Cardiac septum (tissue), 1 donor: ENCODE measurements at regions not wholly inside any gene's neighbourhood (a gene's known extent, or its start where the extent isn't known, plus 50 kb on each side); places are given as distances from the start of the nearest gene placed in this dataset.

Experiments used
- DNase-seq: peaks from one replicate; pipeline ENCODE4 v3.0.0-alpha.2; 2020; ENCODE audit warnings: low spot score
- intact Hi-C: fragments of 100-400 bp; cut with DNase I; formaldehyde crosslinking; loops from one replicate; pipeline ENCODE4 v1.14.0; 2022
- donor health status: DM: no; HTN: no; CAD: no.

DNA sequence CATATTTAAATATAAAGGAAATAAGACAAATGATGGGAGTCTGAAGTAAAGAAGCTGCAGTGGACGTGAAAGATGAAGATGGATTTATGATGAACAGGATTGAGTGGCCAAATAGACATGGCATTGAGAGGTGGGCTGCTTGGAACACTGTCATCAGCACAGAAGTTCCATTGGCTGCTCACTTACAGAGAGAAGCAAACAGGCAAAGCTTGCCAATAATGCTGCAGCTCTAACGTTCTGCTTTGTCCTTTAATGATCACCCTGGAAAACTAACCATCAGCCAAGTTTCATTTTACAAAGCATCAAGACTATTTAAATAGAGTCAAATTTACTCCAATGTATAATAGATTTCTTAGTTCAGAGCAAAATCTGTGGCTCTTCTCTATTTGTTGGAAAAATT is 721.4 kb downstream of the TMTC2 start:
- intact Hi-C loops = no loop called here
- DNase-seq = no peak

- intact Hi-C loops = no loop called here
- DNase-seq = no peak
Observed at GRCh38 chr12:83404521-83404920, 717.8 kb downstream of the TMTC2 start.

DNA sequence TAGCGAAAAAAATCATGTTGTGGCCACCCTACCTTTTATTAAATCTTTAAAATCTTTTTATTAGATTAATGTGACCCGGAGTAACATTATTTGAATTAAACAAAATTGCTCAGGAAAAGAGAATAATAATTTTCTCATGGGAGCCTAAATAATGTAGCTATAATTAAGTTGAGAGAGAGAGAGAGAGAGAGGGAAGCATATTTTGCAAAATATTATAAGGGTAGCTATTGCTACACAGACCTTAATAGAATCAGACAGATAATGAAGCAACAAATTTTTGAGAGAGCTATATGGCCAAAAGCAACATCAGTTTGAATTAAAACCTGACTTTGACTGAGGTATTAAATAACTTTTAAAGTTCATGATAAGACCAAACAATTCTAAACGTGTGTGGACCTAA is 703.5 kb downstream of the TMTC2 start:
- intact Hi-C loops = no loop called here
- no peak for DNase-seq

DNA sequence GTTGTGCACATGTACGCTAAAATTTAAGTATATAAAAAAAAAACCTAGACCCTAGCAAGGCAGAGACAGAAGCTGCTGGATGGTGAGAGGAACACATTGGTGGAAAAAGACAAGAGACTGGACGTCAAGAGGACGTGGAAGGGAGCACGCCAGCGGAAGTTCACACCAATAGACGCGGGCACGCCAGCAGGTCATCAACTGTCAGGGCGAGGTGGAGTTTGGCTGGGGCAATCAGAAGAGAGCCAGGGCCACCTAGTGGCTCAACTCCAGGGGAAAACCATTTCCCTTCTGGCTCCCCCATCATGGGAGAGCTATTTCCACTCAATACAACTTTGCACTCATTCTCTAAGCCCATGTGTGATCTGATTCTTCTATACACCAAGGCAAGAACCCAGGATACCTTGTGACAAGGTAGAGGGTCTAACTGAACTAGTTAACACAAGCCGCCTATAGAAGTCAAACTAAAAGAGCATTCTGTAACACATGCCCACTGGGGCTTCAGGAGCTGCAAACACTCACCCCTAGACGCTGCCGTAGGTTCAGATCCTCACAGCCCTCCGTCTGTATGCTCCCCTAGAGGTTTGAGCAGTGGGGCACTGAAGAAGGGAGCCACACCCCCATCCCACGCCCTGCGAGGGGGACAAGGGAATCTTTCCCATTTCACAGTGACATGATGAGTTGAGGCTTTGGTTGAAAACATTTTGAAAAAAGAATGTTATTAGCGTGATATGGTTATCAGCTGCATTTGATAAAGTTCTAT is 702.7 kb downstream of the TMTC2 start:
- intact Hi-C loops = no loop called here
- DNase-seq = no peak

DNA sequence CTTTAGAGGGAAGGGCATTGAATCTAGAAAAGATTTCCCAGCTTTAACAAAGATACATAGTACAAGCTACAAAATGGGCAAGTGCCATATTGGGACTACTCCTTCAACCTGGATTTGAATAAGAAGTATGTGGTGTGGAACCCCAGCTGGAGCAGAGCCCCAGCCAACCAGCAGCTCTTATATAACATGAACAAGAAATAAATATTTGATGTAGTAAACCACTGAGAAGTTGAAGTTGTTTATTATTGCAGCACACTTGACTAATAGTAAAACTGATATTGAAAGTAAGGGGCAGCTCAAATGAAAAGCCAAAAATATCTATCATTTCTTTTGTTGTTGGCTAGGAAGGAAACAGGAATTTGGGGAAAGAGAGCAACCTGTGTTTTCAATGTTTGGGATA is 701.8 kb downstream of the TMTC2 start:
- intact Hi-C loops = no loop called here
- DNase-seq = no peak

- DNase-seq = no peak
- intact Hi-C loops = no loop called here
Observed at GRCh38 chr12:83386527-83387264, 700.0 kb downstream of the TMTC2 start.

DNA sequence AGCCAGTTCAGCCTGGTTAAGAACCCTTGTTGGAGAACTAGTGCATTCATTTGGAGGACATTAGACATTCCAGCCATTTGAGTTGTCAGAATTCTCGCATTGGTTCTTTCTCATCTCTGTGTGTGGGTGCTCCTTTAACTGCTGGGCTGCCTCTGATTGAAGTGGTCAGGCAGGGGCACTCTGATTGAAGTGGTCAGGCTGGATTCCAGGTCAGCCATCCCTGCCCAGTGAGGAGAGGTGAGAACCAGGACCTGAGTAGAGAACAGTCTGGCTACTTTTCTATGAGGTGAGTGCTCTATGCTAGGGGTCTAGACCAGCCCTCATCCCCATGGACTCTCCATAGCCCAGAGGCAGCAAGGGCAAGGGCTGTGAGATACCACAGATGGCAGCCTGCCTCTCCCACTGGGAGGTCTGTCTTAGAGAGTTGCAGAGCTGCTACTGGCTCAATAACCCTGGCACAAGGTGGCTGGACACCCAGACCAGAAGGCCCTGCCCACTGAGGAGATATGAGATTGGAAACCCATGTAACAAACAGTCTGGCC is 691.6 kb downstream of the TMTC2 start:
- intact Hi-C loops = no loop called here

GRCh38 chr12:83365317-83365716 is 678.6 kb downstream of the TMTC2 start:
- intact Hi-C loops = no loop called here
- no peak for DNase-seq

More for the DNA sequence above, 691.6 kb downstream of the TMTC2 start:
- DNase-seq = no peak

GRCh38 chr12:83361475-83361874 is 674.8 kb downstream of the TMTC2 start:
- intact Hi-C loops = no loop called here
- no peak for DNase-seq

DNA sequence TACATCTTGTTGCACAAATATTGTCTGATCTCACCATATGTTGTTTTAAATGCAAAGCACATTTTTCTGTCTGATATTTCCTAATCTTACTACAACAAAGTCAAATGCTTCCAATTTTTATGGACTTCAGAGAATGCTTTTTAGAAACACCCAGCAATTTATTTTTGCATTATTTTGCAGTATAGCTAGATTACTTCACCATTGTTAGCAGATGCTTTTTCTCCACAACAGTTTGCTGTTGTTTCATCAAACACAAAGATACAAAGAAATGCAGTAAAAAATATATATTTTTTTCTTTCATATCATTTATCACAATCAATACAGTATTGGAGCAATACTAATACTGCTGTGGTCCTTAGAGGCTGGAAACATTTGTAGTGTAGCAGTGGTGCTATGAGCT is 674.4 kb downstream of the TMTC2 start:
- intact Hi-C loops = no loop called here
- DNase-seq = no peak

DNA sequence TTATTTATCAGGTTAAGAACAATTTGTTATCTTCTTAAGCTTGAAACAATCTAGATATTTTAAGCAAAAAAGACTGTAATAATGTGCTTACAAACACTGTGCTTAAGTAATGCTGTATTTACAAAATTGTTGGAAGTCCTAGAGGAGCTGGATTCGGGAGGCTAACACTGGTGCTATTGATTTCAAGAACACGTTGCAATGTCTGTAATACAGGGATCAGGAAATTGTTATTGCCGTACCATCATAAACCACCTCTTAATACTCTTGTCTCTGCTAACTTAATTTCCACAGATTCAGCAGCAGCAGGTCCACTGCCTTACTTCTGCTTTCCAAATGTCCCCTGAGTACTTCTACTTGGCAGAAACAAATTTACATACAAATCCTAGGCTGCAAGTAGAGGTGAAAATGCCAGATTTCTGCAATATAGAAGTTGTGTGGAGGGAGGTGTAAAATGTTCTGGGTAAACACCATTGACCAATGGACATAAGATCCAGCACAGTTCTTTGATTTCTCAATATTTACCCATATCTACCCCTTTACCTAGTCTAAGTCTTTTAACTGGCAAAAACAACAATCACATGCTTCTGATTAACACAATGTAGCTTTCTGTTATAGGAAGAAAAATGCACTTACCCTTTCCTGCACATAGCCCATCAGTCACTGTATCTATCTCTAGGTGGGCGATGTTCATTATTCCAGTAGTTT is 663.4 kb downstream of the TMTC2 start:
- no peak for DNase-seq
- intact Hi-C loops = no loop called here

- no peak for DNase-seq
- intact Hi-C loops = no loop called here
Observed at GRCh38 chr12:83346333-83346732, 659.6 kb downstream of the TMTC2 start.

- no peak for DNase-seq
- intact Hi-C loops = no loop called here
Observed at GRCh38 chr12:83343767-83344166, 657.1 kb downstream of the TMTC2 start.

- intact Hi-C loops = no loop called here
- DNase-seq = no peak
Observed at GRCh38 chr12:83335748-83336147, 649.0 kb downstream of the TMTC2 start.

- intact Hi-C loops = no loop called here
- DNase-seq = no peak
Observed at GRCh38 chr12:83326666-83327065, 640.0 kb downstream of the TMTC2 start.

GRCh38 chr12:83323866-83324265 is 637.2 kb downstream of the TMTC2 start:
- intact Hi-C loops = no loop called here
- DNase-seq = no peak

GRCh38 chr12:83322809-83323208 is 636.1 kb downstream of the TMTC2 start:
- intact Hi-C loops = no loop called here
- DNase-seq = no peak

DNA sequence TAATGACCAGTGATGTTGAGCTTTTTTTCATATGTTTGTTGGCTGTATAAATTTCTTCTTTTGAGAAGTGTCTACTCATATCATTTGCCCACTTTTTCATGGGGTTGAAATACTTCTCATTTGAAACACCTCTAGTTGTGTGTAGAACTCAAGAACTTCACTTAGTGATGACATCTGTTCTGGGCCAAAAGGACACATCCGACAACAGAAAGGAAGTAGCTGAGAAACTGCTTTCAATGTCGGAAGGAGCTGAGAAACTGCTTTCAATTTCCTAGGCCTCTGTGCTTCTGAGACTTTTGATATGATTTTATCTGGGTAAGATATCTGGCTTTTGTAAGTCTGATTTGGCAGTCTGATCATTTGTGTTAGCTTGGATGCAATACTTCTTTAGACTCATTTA is 635.3 kb downstream of the TMTC2 start:
- DNase-seq = no peak
- intact Hi-C loops = no loop called here

GRCh38 chr12:83320350-83320749 is 633.6 kb downstream of the TMTC2 start:
- intact Hi-C loops = no loop called here
- no peak for DNase-seq

DNA sequence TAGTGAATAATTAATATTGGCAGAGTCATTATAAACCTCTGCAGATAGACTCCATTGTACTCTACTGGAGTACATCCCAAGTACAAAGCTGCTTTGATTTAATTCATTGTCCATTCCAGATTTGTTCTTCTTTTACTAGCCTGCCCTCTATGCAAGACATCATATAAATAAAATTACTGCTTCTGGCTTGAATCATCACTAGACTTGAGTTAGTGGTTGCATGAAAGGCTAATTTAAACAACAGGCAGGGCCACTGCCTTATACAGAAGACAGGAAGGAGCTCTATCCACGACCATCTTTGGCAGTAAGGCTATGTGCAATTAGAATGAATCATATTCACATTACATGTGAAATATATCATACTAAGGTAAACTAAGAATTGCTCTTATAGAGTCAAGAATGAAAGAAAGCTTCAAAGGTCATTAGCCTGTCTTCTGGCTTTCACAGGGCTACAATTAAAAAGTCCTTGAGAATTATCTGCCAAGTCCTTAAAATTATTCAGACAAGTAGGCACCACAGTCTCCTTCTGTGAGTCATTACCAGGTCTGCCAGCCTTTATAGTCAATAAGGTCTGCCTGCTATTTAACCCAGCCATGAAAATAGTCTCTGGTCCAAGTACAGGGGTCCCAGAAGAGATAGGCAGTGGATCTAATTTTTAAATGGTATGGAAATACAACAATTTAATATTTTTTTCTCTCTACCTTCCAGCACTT is 631.8 kb downstream of the TMTC2 start:
- intact Hi-C loops = no loop called here
- DNase-seq = no peak
